Naive thymus-derived CD8-positive, alpha-beta T cell (primary cell): ENCODE measurements at regions not wholly inside any gene's neighbourhood (a gene's known extent, or its start where the extent isn't known, plus 50 kb on each side); places are given as distances from the start of the nearest gene placed in this dataset.
"Not testable (repeated sequence)": the region's sequence is repeated elsewhere in the genome, so short reads cannot be mapped to it uniquely, and the experiment has no call there.

Source experiments
- ATAC-seq, 2 donors: fragments of 150-1000 bp; cut with Tn5 transposase in 1 of 2; sonication (Bioruptor Pico), chemical (Tn5 transposase) in 1 of 2; 1 replicate in 1 of 2; 2 replicates in 1 of 2; pipeline ENCODE4 v1.10.0; 2021; ENCODE audit warnings: mild to moderate bottlenecking in 2 of 2, moderate library complexity in 2 of 2
- POLR2A ChIA-PET: fragments of 350-600 bp; sonication (Branson Sonifier 250); formaldehyde crosslinking; loops from one replicate; lab custom pipeline; 2021; ENCODE audit warnings: antibody characterized with exemption; lab: Charles Lee
- DNase-seq, 10 donors: peaks; one replicate each; pipeline versions ENCODE4 v3.0.0 to v3.0.0-alpha.2; 2020 to 2022
- H3K27ac Mint-ChIP-seq, 10 donors: one replicate each; pipeline ENCODE4 v1.8.0; 2020 to 2022; ENCODE audit warnings: mild to moderate bottlenecking in 10 of 10, mixed read lengths in 10 of 10, moderate library complexity in 4 of 10, inconsistent platforms in 1 of 10
- H3K27me3 Mint-ChIP-seq, 5 donors: one replicate each; pipeline ENCODE4 v1.8.0; 2021 to 2022; ENCODE audit warnings: mixed read lengths in 5 of 5
- H3K36me3 Mint-ChIP-seq, 3 donors: one replicate each; pipeline ENCODE4 v1.8.0; 2020 to 2022; ENCODE audit warnings: mixed read lengths in 3 of 3, mild to moderate bottlenecking in 2 of 3, inconsistent platforms in 1 of 3
- H3K4me1 Mint-ChIP-seq, 4 donors: one replicate each; pipeline ENCODE4 v1.8.0; 2021 to 2022; ENCODE audit warnings: mixed read lengths in 4 of 4
- H3K4me3 Mint-ChIP-seq, 10 donors: one replicate each; pipeline ENCODE4 v1.8.0; 2020 to 2022; ENCODE audit warnings: mild to moderate bottlenecking in 10 of 10, mixed read lengths in 10 of 10, moderate library complexity in 6 of 10, inconsistent platforms in 1 of 10
- H3K9me3 Mint-ChIP-seq, 9 donors: one replicate each; pipeline ENCODE4 v1.8.0; 2020 to 2022; ENCODE audit warnings: mixed read lengths in 9 of 9, mild to moderate bottlenecking in 3 of 9, inconsistent platforms in 1 of 9, moderate library complexity in 1 of 9

DNA sequence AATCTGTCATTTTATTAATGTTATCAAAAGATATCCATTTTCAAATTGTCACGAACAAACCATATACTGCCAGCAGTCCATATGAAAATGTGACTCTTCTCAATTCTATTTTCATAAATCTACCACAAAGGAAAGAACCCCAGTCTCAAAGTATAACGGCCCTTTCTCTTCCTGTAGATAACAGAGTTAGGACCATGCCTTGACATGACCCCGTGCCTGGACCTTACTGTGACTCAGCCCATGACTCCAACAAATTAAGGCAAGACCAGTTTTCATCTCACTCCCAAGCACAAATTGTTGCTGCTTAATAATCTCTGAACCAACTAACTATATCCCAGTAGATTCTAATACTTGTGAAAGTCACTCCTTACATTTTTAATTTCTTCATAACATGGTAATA, 124.4 kb upstream of the NFIA start:
- POLR2A ChIA-PET, result no interaction called here
- ATAC-seq (no peak), DNase-seq (no peak)
- Mint-ChIP-seq H3K27me3 (peaks cover 1 to 33% (median 7%) of the 10 kb centered on the region in 5 donors), H3K36me3 (peaks cover 0 to 15% (median 0%) of the 10 kb centered on the region in 3 donors), H3K4me3 (no peak overlapping the region), H3K9me3 (peaks cover 0 to 18% (median 1%) of the 10 kb centered on the region in 9 donors), H3K27ac (no peak overlapping the region), H3K4me1 (no peaks in the 10 kb centered on the region)

DNA sequence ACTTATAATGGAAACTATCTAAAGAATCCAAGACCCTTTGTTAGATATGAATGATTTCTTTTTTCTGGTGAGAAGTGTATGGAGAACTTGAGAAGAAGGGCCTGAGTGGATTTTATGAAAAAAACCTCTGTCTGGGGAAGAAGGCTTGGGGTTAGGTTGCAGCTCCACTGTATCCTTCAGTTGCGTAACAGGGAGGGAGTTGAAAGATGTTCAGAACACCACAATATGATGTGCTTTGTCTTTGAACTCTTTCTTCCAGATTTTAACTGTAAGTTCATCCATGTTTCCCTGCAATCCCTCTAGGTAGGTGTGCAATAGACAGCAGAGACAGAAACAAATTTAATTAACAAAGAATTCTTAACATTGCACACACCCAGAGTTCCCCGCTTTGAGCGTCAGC, 125.8 kb upstream of the NFIA start:
- Mint-ChIP-seq H3K27me3 (peaks cover 0 to 25% (median 5%) of the 10 kb centered on the region in 5 donors), H3K36me3 (peaks cover 0 to 7% (median 0%) of the 10 kb centered on the region in 3 donors), H3K4me1 (no peaks in the 10 kb centered on the region), H3K27ac (no peak overlapping the region), H3K9me3 (peaks cover 0 to 8% (median 0%) of the 10 kb centered on the region in 9 donors), H3K4me3 (no peak overlapping the region)
- ATAC-seq (no peak), DNase-seq (no peak)
- POLR2A ChIA-PET, result no interaction called here

DNA sequence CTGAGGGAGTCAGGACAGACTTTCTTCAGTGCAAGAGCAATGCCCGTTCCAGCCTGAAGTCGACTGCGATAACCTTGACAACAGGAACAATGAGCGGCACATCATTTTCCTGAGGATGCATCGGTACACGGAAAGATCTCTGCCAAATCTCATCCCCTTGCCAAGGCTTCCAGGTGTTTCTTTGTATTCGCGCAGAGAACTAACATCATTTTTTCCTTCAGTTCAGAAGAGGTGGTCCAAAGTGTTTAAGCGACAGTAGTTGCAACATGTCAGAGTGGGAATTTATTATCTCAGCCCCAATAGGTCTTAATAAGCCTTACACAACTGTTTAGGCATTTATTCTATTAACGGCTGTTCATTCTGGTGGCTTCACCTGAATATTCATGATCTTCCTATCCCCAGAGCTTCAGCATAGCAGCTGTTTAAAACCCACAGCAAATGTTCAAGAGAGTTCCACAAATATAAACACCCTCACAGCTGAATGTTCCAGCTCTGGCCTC, 129.7 kb upstream of the NFIA start:
- peaks cover 5 to 9% (median 7%) of the 10 kb centered on the region in 4 donors for H3K4me1 Mint-ChIP-seq
- H3K27me3 Mint-ChIP-seq, result peaks cover 1 to 40% (median 7%) of the 10 kb centered on the region in 5 donors
- DNase-seq (no peak), ATAC-seq (no peak)
- H3K4me3 Mint-ChIP-seq, result no peak overlapping the region
- H3K27ac Mint-ChIP-seq, result no peak overlapping the region
- POLR2A ChIA-PET, result no interaction called here
- H3K9me3 Mint-ChIP-seq, result peaks cover 0 to 8% (median 0%) of the 10 kb centered on the region in 9 donors
- H3K36me3 Mint-ChIP-seq, result peaks cover 0 to 7% (median 0%) of the 10 kb centered on the region in 3 donors

DNA sequence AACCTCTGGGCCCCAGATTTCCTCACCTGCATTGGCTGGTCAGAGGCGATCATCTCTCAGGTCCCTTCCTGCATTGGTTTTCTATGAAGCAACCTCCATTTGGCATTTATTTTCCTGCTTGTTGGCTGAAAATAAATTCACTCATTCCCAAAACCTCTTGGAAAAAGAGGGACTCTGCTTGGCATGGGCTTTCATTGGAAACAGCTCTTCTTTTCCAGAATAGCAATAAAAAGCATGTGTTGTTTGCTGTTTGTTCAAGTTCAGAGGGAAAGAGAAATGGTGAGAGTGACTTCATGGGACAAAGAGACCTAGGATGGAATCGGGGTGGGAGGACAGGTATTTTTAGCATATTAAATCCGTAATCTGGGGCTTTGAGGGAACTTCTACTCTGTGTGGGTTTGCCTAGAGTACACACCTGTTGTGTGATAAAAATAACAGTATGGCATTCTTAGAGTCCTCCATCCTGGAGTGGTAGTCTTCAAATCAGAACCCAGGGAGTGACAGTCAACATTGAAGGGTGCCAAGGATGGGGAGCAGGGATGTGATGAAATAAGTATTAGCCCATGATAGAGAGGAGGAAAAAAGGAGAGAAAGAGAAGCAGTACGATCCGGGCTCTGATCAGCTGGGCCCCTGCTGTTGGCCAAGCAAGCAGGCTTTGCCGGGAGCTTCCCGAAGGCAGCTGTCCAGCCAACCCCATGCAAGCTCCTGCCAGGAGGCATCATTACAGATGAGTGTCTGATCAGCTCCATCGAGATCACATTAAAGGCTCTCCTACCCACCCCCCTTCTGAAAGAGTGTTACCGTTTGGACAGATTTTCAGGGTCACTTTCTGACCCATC, 131.9 kb upstream of the NFIA start:
- Mint-ChIP-seq H3K4me1 (peaks cover 5 to 9% (median 8%) of the 10 kb centered on the region in 4 donors), H3K9me3 (peaks cover 0 to 8% (median 0%) of the 10 kb centered on the region in 9 donors), H3K36me3 (peaks cover 0 to 7% (median 0%) of the 10 kb centered on the region in 3 donors), H3K27ac (no peak overlapping the region), H3K4me3 (no peak overlapping the region), H3K27me3 (peaks cover 5 to 31% (median 5%) of the 10 kb centered on the region in 5 donors)
- no peak for ATAC-seq
- no peak for DNase-seq
- POLR2A ChIA-PET, result no interaction called here

DNA sequence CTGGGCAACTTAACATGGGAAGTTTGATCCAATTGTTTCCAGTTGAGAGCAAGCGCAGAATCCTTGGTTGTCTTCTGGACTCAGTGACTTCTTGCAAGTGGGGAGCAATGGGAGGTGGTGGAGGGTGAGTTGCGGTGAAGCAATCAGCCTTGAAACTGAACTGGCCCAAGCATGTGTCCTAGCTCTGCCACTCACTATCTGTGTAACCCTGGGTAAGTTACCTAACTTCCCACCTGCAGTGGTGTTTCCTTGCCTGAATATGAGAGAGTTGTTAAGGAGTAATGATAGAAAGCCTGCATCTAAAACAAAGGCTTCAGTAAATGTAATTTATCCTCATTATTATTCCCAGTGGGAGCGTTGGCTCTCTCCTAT, 132.5 kb upstream of the NFIA start:
- POLR2A ChIA-PET, result no interaction called here

DNA sequence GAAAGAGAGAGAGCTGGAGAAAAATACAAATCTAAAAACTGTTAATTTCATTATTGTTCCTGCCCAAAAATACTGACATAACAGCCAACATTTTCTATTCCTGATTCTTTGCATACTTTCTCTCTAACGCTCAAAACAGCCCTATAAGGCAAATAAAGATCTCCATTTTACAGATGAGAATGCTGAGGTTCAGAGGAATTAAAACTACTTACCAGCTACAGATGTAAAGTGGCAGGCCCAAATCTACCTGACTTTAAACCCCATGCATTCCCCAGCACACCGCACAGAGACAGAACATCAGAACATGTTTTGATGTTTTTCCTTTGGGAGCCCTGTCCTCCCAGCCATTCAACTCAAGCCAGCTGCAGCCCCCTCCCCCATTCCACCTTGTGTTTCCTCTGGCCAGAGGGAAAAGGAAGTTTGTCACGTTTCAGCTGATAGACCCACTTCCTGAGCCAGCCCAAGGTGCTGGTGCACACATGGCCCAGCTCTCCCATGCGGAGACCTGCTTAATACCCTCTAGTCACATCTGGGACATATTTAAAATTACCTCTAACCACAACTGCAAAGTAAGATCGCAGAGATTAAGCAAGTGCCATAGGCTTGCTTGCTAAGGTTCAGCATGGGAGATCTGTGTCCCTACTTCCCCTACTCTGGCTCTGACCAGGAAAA, 133.1 kb upstream of the NFIA start:
- no peak overlapping the region for H3K27ac Mint-ChIP-seq
- peaks cover 5 to 9% (median 8%) of the 10 kb centered on the region in 4 donors for H3K4me1 Mint-ChIP-seq
- POLR2A ChIA-PET, result no interaction called here
- no peak for ATAC-seq
- no peak for DNase-seq
- no peaks in the 10 kb centered on the region for H3K9me3 Mint-ChIP-seq
- peaks cover 5 to 21% (median 5%) of the 10 kb centered on the region in 5 donors for H3K27me3 Mint-ChIP-seq
- H3K4me3 Mint-ChIP-seq, result no peak overlapping the region
- no peaks in the 10 kb centered on the region for H3K36me3 Mint-ChIP-seq

More for the DNA sequence above, 132.5 kb upstream of the NFIA start:
- Mint-ChIP-seq H3K27ac (no peak overlapping the region), H3K27me3 (peaks cover 5 to 26% (median 5%) of the 10 kb centered on the region in 5 donors), H3K4me1 (peaks cover 5 to 9% (median 8%) of the 10 kb centered on the region in 4 donors), H3K4me3 (no peak overlapping the region), H3K36me3 (peaks cover 0 to 4% (median 0%) of the 10 kb centered on the region in 3 donors), H3K9me3 (peaks cover 0 to 5% (median 0%) of the 10 kb centered on the region in 9 donors)
- ATAC-seq, result no peak
- no peak for DNase-seq

DNA sequence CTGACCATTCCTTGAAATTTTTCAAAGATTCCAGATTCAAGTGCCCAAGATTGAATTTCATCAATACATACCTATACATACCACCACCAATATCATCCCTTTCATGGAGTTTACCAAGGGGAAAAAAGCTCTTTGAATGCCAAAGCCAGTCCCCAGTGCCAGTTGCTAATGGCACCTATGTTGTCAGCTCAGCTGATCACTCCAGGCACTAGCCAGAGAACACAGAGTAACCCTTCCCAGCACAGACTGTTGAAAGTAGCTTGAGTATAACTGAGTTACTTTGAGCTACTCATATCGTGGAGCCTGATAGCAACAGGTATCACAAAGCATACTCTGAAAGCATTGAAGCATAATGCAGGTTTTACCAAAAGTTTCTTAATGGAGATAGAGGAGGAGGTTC, 133.9 kb upstream of the NFIA start:
- H3K27me3 Mint-ChIP-seq, result peaks cover 4 to 18% (median 5%) of the 10 kb centered on the region in 5 donors
- H3K27ac Mint-ChIP-seq, result no peak overlapping the region
- DNase-seq, result no peak
- no peaks in the 10 kb centered on the region for H3K36me3 Mint-ChIP-seq
- H3K4me1 Mint-ChIP-seq, result peaks cover 5 to 9% (median 8%) of the 10 kb centered on the region in 4 donors
- no peak for ATAC-seq
- POLR2A ChIA-PET, result no interaction called here
- H3K9me3 Mint-ChIP-seq, result no peaks in the 10 kb centered on the region
- H3K4me3 Mint-ChIP-seq, result no peak overlapping the region

DNA sequence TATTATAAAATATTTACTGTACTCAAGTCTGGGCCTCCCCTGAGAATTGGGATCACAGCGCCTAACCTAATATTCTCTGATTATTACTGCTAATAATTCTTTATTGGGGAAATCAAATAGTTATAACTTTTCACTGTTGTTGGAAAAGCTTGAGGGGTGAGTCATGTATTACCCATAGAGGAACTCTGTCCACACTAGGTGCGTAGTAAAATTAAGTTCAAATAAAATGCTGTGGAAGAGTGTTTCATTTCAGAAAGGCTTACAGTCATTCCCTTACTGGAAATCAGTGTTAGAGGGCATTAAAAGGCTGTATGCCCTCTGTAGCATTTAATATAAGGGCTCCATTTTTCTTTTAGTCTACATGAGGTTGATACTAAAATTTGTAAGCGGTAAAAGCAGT, 135.0 kb upstream of the NFIA start:
- ATAC-seq, result no peak
- H3K27ac Mint-ChIP-seq, result no peak overlapping the region
- POLR2A ChIA-PET, result no interaction called here
- no peak for DNase-seq
- no peaks in the 10 kb centered on the region for H3K36me3 Mint-ChIP-seq
- peaks cover 5 to 9% (median 8%) of the 10 kb centered on the region in 4 donors for H3K4me1 Mint-ChIP-seq
- no peak overlapping the region for H3K4me3 Mint-ChIP-seq
- H3K9me3 Mint-ChIP-seq, result no peaks in the 10 kb centered on the region
- peaks cover 1 to 27% (median 9%) of the 10 kb centered on the region in 5 donors for H3K27me3 Mint-ChIP-seq

DNA sequence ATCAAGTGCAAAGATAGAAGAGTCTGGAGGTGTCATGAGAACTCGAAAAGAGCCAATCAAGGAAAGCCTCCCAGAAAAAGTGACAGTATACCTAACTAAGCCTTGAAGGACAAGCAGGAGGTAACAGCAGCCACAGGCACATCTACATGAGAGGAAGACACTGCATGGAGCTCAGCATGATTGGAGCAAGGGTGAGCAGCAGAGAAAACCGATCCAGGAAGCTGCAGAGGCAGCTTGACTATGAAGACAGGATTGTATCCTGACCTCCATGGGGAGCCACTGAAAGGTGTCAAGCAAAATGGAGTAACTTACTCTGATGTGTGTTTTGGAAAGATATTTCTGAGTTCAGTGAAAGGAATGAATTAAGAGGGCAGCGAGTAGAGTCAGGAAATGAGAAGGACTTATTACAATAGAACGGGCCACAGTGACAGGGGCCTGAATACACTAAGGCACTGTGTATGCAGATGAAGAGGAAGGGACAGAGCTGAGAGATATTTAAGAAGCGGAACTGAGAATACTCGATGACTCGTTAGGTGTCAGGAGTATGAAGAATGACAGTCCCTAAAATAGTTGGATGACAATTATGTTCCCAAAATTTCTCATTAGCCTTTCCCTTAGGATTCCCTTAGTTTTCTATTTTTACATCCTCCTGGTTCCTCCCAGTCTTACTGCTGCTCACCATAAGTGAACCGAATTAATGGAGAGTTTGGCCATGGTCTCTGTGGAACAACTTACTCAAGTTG, 139.3 kb upstream of the NFIA start:
- ATAC-seq (no peak), DNase-seq (no peak)
- H3K4me3 Mint-ChIP-seq, result no peak overlapping the region
- no peaks in the 10 kb centered on the region for H3K9me3 Mint-ChIP-seq
- H3K27ac Mint-ChIP-seq, result no peak overlapping the region
- H3K36me3 Mint-ChIP-seq, result no peaks in the 10 kb centered on the region
- POLR2A ChIA-PET, result no interaction called here
- H3K4me1 Mint-ChIP-seq, result peaks cover 0 to 1% (median 0%) of the 10 kb centered on the region in 4 donors
- H3K27me3 Mint-ChIP-seq, result peaks cover 2 to 16% (median 8%) of the 10 kb centered on the region in 5 donors

DNA sequence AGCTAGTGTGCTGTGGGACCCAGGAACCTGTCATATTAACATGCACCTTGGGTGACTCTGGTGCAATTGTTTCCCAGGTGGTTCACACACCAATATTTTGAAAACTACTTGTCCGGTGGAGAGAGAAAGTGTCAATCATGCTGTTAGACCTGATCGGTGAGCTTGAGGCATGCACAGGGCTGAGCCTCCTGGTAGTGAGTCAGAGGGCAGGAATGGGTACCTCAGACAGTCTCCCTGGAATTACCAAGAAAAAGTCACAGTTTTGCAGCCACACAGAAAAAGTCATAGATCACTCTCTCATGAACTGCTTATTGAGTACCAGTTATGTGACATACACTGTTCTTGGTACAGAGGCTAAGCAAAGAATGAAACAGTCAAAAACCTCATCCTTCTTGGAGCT, 140.1 kb upstream of the NFIA start:
- Mint-ChIP-seq H3K27me3 (peaks cover 4 to 14% (median 11%) of the 10 kb centered on the region in 5 donors), H3K4me3 (no peak overlapping the region), H3K4me1 (no peaks in the 10 kb centered on the region), H3K9me3 (no peaks in the 10 kb centered on the region), H3K27ac (no peak overlapping the region), H3K36me3 (no peaks in the 10 kb centered on the region)
- DNase-seq, result no peak
- POLR2A ChIA-PET, result no interaction called here
- ATAC-seq, result no peak

DNA sequence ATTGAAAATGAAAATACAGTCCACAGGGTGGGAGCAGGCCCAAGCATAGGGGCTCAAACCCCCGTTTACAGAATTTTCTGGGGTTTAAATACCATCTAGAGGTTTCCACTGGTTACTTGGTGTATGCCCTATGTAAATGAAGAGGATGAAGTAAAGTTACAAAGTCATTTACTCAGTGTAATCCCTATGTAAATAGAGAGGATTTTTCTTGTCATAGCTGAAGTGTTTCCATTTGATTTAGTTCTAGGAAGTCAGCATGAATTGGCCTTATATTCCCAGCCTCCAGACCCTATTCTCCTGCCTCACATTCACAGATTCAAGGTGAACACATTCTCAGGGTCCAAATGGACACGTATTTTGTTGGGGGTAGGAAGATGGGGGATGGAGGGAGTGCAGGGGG, 141.7 kb upstream of the NFIA start:
- POLR2A ChIA-PET, H3K27ac Mint-ChIP-seq, H3K9me3 Mint-ChIP-seq, H3K36me3 Mint-ChIP-seq, DNase-seq, ATAC-seq, H3K4me3 Mint-ChIP-seq, H3K4me1 Mint-ChIP-seq: not testable (repeated sequence)
- H3K27me3 Mint-ChIP-seq, result peaks cover 6 to 12% (median 10%) of the 10 kb centered on the region in 5 donors

DNA sequence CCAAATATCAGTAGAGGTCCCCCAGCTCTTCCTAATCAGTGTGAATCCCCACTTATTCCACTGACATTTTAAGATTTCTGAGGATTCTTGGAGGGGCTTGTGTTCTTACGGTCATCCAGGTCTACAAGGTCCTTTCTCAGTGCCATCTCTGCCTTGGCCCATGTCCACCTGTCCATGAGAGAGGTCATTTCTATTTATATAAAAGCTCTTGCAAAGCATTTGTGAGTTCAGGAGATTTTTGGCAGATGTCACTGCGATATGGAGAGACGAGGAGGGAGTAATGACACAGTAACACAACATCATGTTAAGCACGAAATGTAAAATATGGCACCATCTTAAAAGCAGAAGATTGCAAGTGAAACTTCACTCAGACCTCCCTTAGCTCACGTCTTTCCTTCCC, 144.6 kb upstream of the NFIA start:
- no peaks in the 10 kb centered on the region for H3K9me3 Mint-ChIP-seq
- peaks cover 6 to 15% (median 8%) of the 10 kb centered on the region in 5 donors for H3K27me3 Mint-ChIP-seq
- H3K4me3 Mint-ChIP-seq, result no peak overlapping the region
- H3K27ac Mint-ChIP-seq, result no peak overlapping the region
- H3K4me1 Mint-ChIP-seq, result no peaks in the 10 kb centered on the region
- ATAC-seq (no peak), DNase-seq (no peak)
- H3K36me3 Mint-ChIP-seq, result no peaks in the 10 kb centered on the region
- POLR2A ChIA-PET, result no interaction called here
